GM18870 (cell line): ENCODE measurements at regions not wholly inside any gene's neighbourhood (a gene's known extent, or its start where the extent isn't known, plus 50 kb on each side); places are given as distances from the start of the nearest gene placed in this dataset.
"Not testable (repeated sequence)": the region's sequence is repeated elsewhere in the genome, so short reads cannot be mapped to it uniquely, and the experiment has no call there.

Experiments
- ATAC-seq: cut with Tn5 transposase; IDR thresholded peaks from one replicate; pipeline ENCODE4 v1.9.1; 2021; ENCODE audit warnings: moderate library complexity; ENCODE audit not compliant: unreplicated experiment

GRCh38 chr5:126098330-126099017 lies 324.7 kb upstream of the GRAMD2B start:
- no peak for ATAC-seq

GRCh38 chr5:126099077-126099476 lies 324.1 kb upstream of the GRAMD2B start:
- ATAC-seq = no peak

GRCh38 chr5:126100767-126101166 lies 322.4 kb upstream of the GRAMD2B start:
- no peak for ATAC-seq

- ATAC-seq = no peak
These were observed 321.3 kb upstream of the GRAMD2B start for GRCh38 chr5:126101901-126102300.

GRCh38 chr5:126103050-126103449 lies 320.2 kb upstream of the GRAMD2B start:
- no peak for ATAC-seq

GRCh38 chr5:126103868-126104267 lies 319.3 kb upstream of the GRAMD2B start:
- no peak for ATAC-seq

GRCh38 chr5:126104341-126104740 lies 318.9 kb upstream of the GRAMD2B start:
- ATAC-seq = no peak

- ATAC-seq = no peak
These were observed 318.3 kb upstream of the GRAMD2B start for GRCh38 chr5:126104951-126105350.

- ATAC-seq = no peak
These were observed 317.2 kb upstream of the GRAMD2B start for GRCh38 chr5:126106029-126106428.

- ATAC-seq = no peak
These were observed 315.8 kb upstream of the GRAMD2B start for GRCh38 chr5:126107381-126107780.

GRCh38 chr5:126108470-126108869 lies 314.7 kb upstream of the GRAMD2B start:
- ATAC-seq = no peak

- ATAC-seq = no peak
These were observed 308.1 kb upstream of the GRAMD2B start for GRCh38 chr5:126115059-126115629.

- no peak for ATAC-seq
These were observed 306.2 kb upstream of the GRAMD2B start for GRCh38 chr5:126117044-126117443.

- no peak for ATAC-seq
These were observed 303.2 kb upstream of the GRAMD2B start for GRCh38 chr5:126119887-126120442.

- no peak for ATAC-seq
These were observed 302.3 kb upstream of the GRAMD2B start for GRCh38 chr5:126120939-126121338.

- no peak for ATAC-seq
These were observed 300.3 kb upstream of the GRAMD2B start for GRCh38 chr5:126122942-126123341.

- no peak for ATAC-seq
These were observed 298.4 kb upstream of the GRAMD2B start for GRCh38 chr5:126124706-126125345.

GRCh38 chr5:126125407-126125806 lies 297.8 kb upstream of the GRAMD2B start:
- no peak for ATAC-seq

- ATAC-seq = no peak
These were observed 296.6 kb upstream of the GRAMD2B start for GRCh38 chr5:126126574-126126973.

GRCh38 chr5:126127371-126127770 lies 295.8 kb upstream of the GRAMD2B start:
- ATAC-seq = not testable (repeated sequence)

GRCh38 chr5:126129431-126129830 lies 293.8 kb upstream of the GRAMD2B start:
- ATAC-seq = no peak

- no peak for ATAC-seq
These were observed 289.8 kb upstream of the GRAMD2B start for GRCh38 chr5:126133424-126133823.
